ENCODE measurements at regions not wholly inside any gene's neighbourhood (a gene's known extent, or its start where the extent isn't known, plus 50 kb on each side); places are given as distances from the start of the nearest gene placed in this dataset.

- DNase-seq (ENCODE audit: low spot score): peak; percentile 16
- TF ChIP-seq CTCF (IDR thresholded peaks at IDR 0.05; ENCODE audit: borderline replicate concordance, control extremely low read depth, extremely low read depth, insufficient read depth, missing control alignments): no peak
- in situ Hi-C loops (cut with MboI; ENCODE audit: low sequenced_read_pairs, unreplicated experiment): no loop called here
Observed at GRCh38 chr6:170186941-170187668, 103.8 kb downstream of the DLL1 start.

- peak; percentile 24 for DNase-seq (ENCODE audit: low spot score)
- in situ Hi-C loops (cut with MboI; ENCODE audit: low sequenced_read_pairs, unreplicated experiment): no loop called here
- no peak for TF ChIP-seq CTCF (IDR thresholded peaks at IDR 0.05; ENCODE audit: borderline replicate concordance, control extremely low read depth, extremely low read depth, insufficient read depth, missing control alignments)
Observed at GRCh38 chr6:170186006-170186935, 104.6 kb downstream of the DLL1 start.

GRCh38 chr6:170185175-170185978 is 105.5 kb downstream of the DLL1 start:
- no peak for TF ChIP-seq CTCF (IDR thresholded peaks at IDR 0.05; ENCODE audit: borderline replicate concordance, control extremely low read depth, extremely low read depth, insufficient read depth, missing control alignments)
- in situ Hi-C loops (cut with MboI; ENCODE audit: low sequenced_read_pairs, unreplicated experiment): no loop called here

GRCh38 chr6:170184316-170184715 is 106.6 kb downstream of the DLL1 start:
- DNase-seq (ENCODE audit: low spot score): no peak
- TF ChIP-seq CTCF (IDR thresholded peaks at IDR 0.05; ENCODE audit: borderline replicate concordance, control extremely low read depth, extremely low read depth, insufficient read depth, missing control alignments): no peak
- in situ Hi-C loops (cut with MboI; ENCODE audit: low sequenced_read_pairs, unreplicated experiment): no loop called here

More at GRCh38 chr6:170185175-170185978, 105.5 kb downstream of the DLL1 start:
- DNase-seq (ENCODE audit: low spot score): no peak

GRCh38 chr6:170183521-170183920 is 107.4 kb downstream of the DLL1 start:
- no peak for DNase-seq (ENCODE audit: low spot score)
- in situ Hi-C loops (cut with MboI; ENCODE audit: low sequenced_read_pairs, unreplicated experiment): no loop called here
- TF ChIP-seq CTCF (IDR thresholded peaks at IDR 0.05; ENCODE audit: borderline replicate concordance, control extremely low read depth, extremely low read depth, insufficient read depth, missing control alignments): no peak

GRCh38 chr6:170182781-170183120 is 108.1 kb downstream of the DLL1 start:
- in situ Hi-C loops (cut with MboI; ENCODE audit: low sequenced_read_pairs, unreplicated experiment): no loop called here
- DNase-seq (ENCODE audit: low spot score): no peak
- no peak for TF ChIP-seq CTCF (IDR thresholded peaks at IDR 0.05; ENCODE audit: borderline replicate concordance, control extremely low read depth, extremely low read depth, insufficient read depth, missing control alignments)
